Right atrium auricular region (tissue), 2 donors: ENCODE measurements at regions not wholly inside any gene's neighbourhood (a gene's known extent, or its start where the extent isn't known, plus 50 kb on each side); places are given as distances from the start of the nearest gene placed in this dataset.

ENCODE experiments used
- DNase-seq: peaks from one replicate; pipeline ENCODE4 v3.0.0-alpha.2; 2019; ENCODE audit warnings: low spot score
- H3K27ac ChIP-seq, 2 donors: fragments of 200-600 bp; sonication (generic); 1 replicate in 1 of 2; 2 replicates in 1 of 2; pipeline ENCODE4 v1.5.1; 2016 to 2019
- H3K27me3 ChIP-seq, 2 donors: fragments of 200-600 bp; sonication (generic); one replicate each; pipeline versions ENCODE4 v1.5.1 to v1.6.0; 2017 to 2019
- H3K36me3 ChIP-seq: fragments of 200-600 bp; sonication (generic); one replicate; pipeline ENCODE4 v1.5.1; 2016
- H3K4me1 ChIP-seq, 2 donors: fragments of 200-600 bp; sonication (generic); one replicate each; pipeline versions ENCODE4 v1.5.1 to v1.6.0; 2017 to 2019
- H3K4me3 ChIP-seq, 2 donors: fragments of 200-600 bp; sonication (generic); 1 replicate in 1 of 2; 2 replicates in 1 of 2; pipeline ENCODE4 v1.5.1; 2017 to 2019; ENCODE audit warnings: mild to moderate bottlenecking in 1 of 2, moderate library complexity in 1 of 2
- H3K9me3 ChIP-seq, 2 donors: fragments of 200-600 bp; sonication (generic); one replicate each; pipeline ENCODE4 v1.5.1; 2019
- CTCF ChIP-seq, 2 donors: fragments of 200-600 bp; sonication (generic); IDR thresholded peaks; one replicate each; pipeline ENCODE4 v1.5.1; 2019; ENCODE audit warnings: antibody characterized with exemption in 2 of 2

GRCh38 chr2:575727-576236, 101.4 kb downstream of the TMEM18 start:
- DNase-seq = no peak
- Histone ChIP-seq H3K36me3 (no peaks in the 10 kb centered on the region), H3K4me1 (no peaks in the 10 kb centered on the region), H3K4me3 (no peak overlapping the region), H3K27me3 (no peaks in the 10 kb centered on the region), H3K9me3 (peaks cover 5 to 49% of the 10 kb centered on the region in 2 donors), H3K27ac (no peak overlapping the region)
- no peak for TF ChIP-seq CTCF (IDR thresholded peaks at IDR 0.05)

DNA sequence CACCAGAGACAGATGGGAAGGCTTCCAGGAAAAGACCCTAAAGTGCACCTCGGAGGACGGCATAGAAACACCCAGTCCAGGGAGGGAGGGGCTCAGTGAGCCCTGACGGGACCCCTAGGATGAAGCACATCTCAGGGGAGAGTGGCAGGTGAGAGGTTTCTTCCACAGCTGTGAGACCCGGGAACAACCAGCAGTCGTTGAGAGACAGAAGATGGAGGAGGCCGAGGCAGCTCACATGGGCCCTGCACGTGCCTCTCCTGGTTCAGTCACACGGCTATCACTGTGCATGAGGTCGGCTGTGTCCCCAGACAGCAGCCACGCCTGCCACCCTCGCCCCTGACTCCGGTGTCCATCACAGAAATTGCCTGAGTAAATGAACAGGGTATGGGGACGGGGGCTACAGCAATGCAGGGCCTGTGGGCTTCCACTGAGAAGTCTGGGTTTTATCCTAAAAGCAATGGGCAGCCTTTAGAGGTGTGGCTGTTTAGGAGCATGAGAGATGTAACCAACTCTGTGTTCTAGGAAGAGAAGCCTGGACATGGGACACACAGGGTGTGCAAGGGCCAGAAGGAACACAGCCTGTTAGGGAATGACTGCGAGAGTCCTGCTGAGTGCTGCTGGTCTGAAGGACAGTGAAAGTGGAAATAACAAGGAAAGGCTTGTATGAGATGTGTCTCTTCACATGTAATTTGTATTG, 102.0 kb downstream of the TMEM18 start:
- H3K4me1 ChIP-seq = no peaks in the 10 kb centered on the region
- no peak overlapping the region for H3K27ac ChIP-seq
- no peak for TF ChIP-seq CTCF (IDR thresholded peaks at IDR 0.05)
- peak; percentile 23 for DNase-seq
- H3K4me3 ChIP-seq = no peak overlapping the region
- H3K36me3 ChIP-seq = no peaks in the 10 kb centered on the region
- H3K9me3 ChIP-seq = peaks cover 5 to 51% of the 10 kb centered on the region in 2 donors
- H3K27me3 ChIP-seq = no peaks in the 10 kb centered on the region

- H3K9me3 ChIP-seq = peaks cover 5 to 51% of the 10 kb centered on the region in 2 donors
- no peak overlapping the region for H3K4me3 ChIP-seq
- TF ChIP-seq CTCF (IDR thresholded peaks at IDR 0.05) = no peak
- H3K36me3 ChIP-seq = no peaks in the 10 kb centered on the region
- no peaks in the 10 kb centered on the region for H3K4me1 ChIP-seq
- no peaks in the 10 kb centered on the region for H3K27me3 ChIP-seq
- DNase-seq = peak; percentile 34
- H3K27ac ChIP-seq = no peak overlapping the region
These were observed 103.3 kb downstream of the TMEM18 start for GRCh38 chr2:573805-574392.

DNA sequence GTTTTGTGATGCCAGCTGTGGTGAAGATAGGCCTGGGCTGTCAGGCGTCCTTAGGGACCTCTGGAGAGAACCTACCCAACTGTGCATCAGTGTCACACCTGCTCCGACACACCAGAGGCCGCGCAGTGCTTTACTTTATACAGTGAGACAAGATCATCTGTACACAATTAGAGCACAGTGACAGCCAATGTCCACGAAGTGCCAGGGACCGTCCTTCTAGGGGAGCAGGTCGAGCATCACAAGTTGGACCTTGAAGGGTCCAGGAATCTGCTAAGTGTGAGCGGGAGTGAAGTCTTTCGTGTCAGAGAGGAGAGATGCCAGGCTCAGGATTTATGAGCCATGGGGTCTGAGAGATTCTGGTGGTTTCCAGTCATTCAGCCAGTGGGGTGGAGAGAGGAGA, 104.2 kb downstream of the TMEM18 start:
- H3K27ac ChIP-seq = no peak overlapping the region
- H3K27me3 ChIP-seq = no peaks in the 10 kb centered on the region
- H3K4me3 ChIP-seq = no peak overlapping the region
- no peaks in the 10 kb centered on the region for H3K4me1 ChIP-seq
- H3K36me3 ChIP-seq = no peaks in the 10 kb centered on the region
- peaks cover 5 to 49% of the 10 kb centered on the region in 2 donors for H3K9me3 ChIP-seq
- no peak for DNase-seq
- TF ChIP-seq CTCF (IDR thresholded peaks at IDR 0.05) = no peak

DNA sequence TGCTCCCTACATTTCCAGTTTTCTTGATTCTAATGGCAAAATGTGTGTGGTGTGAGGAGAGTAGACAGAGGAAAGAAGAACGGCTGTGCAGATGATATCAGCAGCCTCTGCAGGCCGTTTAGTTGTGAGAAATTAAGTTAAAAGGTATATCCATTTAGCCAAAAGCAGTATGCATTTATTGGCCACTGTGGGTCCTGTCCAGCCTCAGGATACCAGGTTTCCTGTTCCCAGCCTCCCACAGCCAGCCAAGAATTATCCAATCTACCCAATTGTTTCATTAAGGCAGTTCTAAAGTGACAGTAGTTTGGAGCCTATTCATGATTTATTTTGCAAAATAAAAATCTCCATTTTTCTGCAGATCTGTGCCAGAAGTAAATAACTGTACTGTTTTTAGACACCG, 107.5 kb downstream of the TMEM18 start:
- Histone ChIP-seq H3K9me3 (peaks cover 0 to 20% of the 10 kb centered on the region in 2 donors), H3K27me3 (no peaks in the 10 kb centered on the region), H3K4me1 (no peaks in the 10 kb centered on the region), H3K36me3 (no peaks in the 10 kb centered on the region), H3K27ac (no peak overlapping the region), H3K4me3 (no peak overlapping the region)
- no peak for TF ChIP-seq CTCF (IDR thresholded peaks at IDR 0.05)
- DNase-seq = peak; percentile 13
